Left lung (tissue), 4 donors: ENCODE measurements at regions not wholly inside any gene's neighbourhood (a gene's known extent, or its start where the extent isn't known, plus 50 kb on each side); places are given as distances from the start of the nearest gene placed in this dataset.

Experiments
- ATAC-seq: fragments of 200-7000 bp; cut with Tn5 transposase; one replicate; pipeline ENCODE4 v1.9.1; 2020; ENCODE audit warnings: moderate library complexity
- DNase-seq, 4 donors: peaks; one replicate each; pipeline ENCODE4 v3.0.0-alpha.2; 2013 to 2020
- H3K27ac ChIP-seq, 2 donors: fragments of 200-600 bp; sonication (generic) in 1 of 2; one replicate each; pipeline versions ENCODE4 v1.5.0 to v1.8.0; 2020 to 2021
- H3K27me3 ChIP-seq, 2 donors: fragments of 200-600 bp; sonication (generic) in 1 of 2; one replicate each; pipeline versions ENCODE4 v1.5.0 to v1.8.0; 2020 to 2021
- H3K36me3 ChIP-seq, 2 donors: fragments of 200-600 bp; sonication (generic) in 1 of 2; one replicate each; pipeline versions ENCODE4 v1.5.0 to v1.8.0; 2020 to 2021
- H3K4me1 ChIP-seq, 2 donors: fragments of 200-600 bp; one replicate each; pipeline ENCODE4 v1.8.0; 2021
- H3K4me3 ChIP-seq, 2 donors: fragments of 200-600 bp; sonication (generic) in 1 of 2; one replicate each; pipeline versions ENCODE4 v1.5.0 to v1.8.0; 2020 to 2021; ENCODE audit warnings: mild to moderate bottlenecking in 1 of 2
- H3K9me3 ChIP-seq, 2 donors: fragments of 200-600 bp; sonication (generic) in 1 of 2; one replicate each; pipeline versions ENCODE4 v1.5.0 to v1.8.0; 2020 to 2021
- intact Hi-C, 2 donors: fragments of 100-400 bp; cut with DNase I; formaldehyde crosslinking; loops; one replicate each; pipeline versions ENCODE4 v1.11.2 to v1.14.2; 2022
- TF ChIP-seq, protein P1 (sequence below), 2 donors: fragments of 200-600 bp; sonication (generic) in 1 of 2; IDR thresholded peaks; one replicate each; pipeline versions ENCODE4 v1.5.0 to v1.8.0; 2021; ENCODE audit warnings: antibody characterized with exemption in 2 of 2
- donor health status: DM: no; HTN: yes; CAD: no.
- donor health status: DM: no; HTN: no; CAD: no.

DNA sequence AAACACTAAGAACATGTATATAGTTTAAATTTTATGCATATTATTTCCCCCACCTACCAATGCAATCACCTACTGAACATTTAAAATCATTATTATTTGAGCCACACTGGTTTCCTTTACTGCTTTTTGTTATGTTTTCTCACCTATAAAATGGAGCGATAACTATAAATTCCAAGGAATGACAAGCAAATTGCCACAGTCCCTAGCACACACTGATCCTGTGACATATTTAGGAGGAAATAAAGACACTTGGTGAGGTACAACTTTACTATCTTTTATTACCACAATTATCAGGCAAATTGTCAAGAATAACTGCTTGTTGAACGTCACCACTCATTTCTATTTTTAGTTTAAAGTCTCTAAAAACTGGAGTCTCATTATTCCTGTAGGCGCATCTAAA is 1693.6 kb downstream of the EFNA5 start:
- ATAC-seq, result no peak
- no peak for DNase-seq
- H3K9me3 ChIP-seq, result peaks cover 0 to under 1% of the 10 kb centered on the region in 2 donors
- no peaks in the 10 kb centered on the region for H3K4me1 ChIP-seq
- H3K4me3 ChIP-seq, result no peak overlapping the region
- TF ChIP-seq, protein P1, sequence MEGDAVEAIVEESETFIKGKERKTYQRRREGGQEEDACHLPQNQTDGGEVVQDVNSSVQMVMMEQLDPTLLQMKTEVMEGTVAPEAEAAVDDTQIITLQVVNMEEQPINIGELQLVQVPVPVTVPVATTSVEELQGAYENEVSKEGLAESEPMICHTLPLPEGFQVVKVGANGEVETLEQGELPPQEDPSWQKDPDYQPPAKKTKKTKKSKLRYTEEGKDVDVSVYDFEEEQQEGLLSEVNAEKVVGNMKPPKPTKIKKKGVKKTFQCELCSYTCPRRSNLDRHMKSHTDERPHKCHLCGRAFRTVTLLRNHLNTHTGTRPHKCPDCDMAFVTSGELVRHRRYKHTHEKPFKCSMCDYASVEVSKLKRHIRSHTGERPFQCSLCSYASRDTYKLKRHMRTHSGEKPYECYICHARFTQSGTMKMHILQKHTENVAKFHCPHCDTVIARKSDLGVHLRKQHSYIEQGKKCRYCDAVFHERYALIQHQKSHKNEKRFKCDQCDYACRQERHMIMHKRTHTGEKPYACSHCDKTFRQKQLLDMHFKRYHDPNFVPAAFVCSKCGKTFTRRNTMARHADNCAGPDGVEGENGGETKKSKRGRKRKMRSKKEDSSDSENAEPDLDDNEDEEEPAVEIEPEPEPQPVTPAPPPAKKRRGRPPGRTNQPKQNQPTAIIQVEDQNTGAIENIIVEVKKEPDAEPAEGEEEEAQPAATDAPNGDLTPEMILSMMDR (IDR thresholded peaks at IDR 0.05), result no peak
- H3K27ac ChIP-seq, result no peak overlapping the region
- no peaks in the 10 kb centered on the region for H3K36me3 ChIP-seq
- no peaks in the 10 kb centered on the region for H3K27me3 ChIP-seq
- intact Hi-C loops, result no loop called here

DNA sequence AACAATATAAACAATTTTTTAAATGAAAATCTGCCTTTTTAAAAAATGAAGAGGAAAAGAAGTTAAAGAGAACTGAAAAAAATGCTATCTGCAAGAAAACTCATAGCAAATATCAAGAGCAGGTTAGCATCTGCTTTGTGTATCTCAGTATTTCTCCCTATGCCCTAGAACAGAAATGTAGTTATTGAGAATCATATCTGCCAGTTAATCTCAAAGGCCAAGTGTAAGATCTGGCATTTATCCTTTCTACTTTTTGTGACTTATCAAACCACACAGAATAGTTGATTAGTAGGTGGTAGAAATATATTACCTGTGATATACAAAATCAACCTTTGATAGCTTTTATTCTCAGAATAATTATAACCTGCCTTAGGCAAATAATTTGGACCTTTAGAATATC is 1699.8 kb downstream of the EFNA5 start:
- no peak overlapping the region for H3K4me3 ChIP-seq
- TF ChIP-seq, protein P1 (IDR thresholded peaks at IDR 0.05), result no peak
- ATAC-seq (no peak), DNase-seq (no peak)
- H3K9me3 ChIP-seq, result no peaks in the 10 kb centered on the region
- intact Hi-C loops, result no loop called here
- H3K36me3 ChIP-seq, result no peaks in the 10 kb centered on the region
- H3K27me3 ChIP-seq, result no peaks in the 10 kb centered on the region
- no peak overlapping the region for H3K27ac ChIP-seq
- no peaks in the 10 kb centered on the region for H3K4me1 ChIP-seq

DNA sequence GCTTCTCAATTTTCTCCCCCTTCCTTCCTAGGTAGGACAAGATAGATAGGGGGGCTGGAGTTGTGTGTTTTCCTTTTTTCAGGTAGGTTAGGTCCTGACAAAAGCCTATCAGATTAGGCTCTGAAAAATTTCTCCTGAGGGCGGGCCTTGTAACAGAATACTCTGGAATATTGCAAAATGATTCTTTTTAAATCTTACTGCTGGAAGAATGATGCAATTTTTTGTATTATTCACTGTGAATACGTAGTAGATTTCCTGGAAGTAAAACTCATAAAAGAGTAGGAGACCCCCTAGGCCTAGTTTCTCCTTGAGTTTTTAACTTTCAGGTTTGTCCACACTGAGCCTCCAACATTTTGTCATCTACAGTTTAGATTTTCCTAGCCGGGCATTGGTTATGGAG is 1701.8 kb downstream of the EFNA5 start:
- Histone ChIP-seq H3K4me1 (no peaks in the 10 kb centered on the region), H3K36me3 (no peaks in the 10 kb centered on the region), H3K4me3 (no peak overlapping the region), H3K9me3 (no peaks in the 10 kb centered on the region), H3K27ac (no peak overlapping the region), H3K27me3 (no peaks in the 10 kb centered on the region)
- TF ChIP-seq, protein P1 (IDR thresholded peaks at IDR 0.05), result no peak
- DNase-seq (no peak), ATAC-seq (no peak)
- intact Hi-C loops, result no loop called here

DNA sequence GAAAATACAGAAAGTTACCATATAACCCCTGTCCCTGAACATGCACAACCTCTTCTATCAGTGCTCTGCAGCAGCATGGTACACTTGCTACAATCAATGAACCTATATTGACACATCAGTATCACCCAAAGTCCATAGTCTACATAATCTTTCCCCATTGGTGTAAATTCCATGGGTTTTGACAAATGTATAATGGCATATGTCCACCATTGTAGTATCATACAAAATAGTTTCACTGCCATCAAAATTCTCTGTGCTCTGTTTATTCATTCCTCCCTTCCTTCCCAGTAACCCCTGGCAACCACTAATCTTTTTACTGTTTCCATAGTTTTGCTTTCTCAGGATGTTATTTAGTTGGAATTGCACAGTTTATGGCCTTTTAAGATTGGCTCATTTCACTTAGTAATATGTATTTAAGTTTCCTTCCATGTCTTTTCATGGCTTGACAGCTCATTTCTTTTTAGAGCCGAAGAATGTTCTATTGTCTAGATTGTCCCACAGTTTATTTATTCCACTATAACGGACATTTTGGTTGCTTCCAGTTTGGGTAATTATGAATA is 1707.0 kb downstream of the EFNA5 start:
- TF ChIP-seq, protein P1 (IDR thresholded peaks at IDR 0.05), result no peak
- H3K4me1 ChIP-seq, result no peaks in the 10 kb centered on the region
- DNase-seq, result no peak
- no peak for ATAC-seq
- H3K27ac ChIP-seq, result no peak overlapping the region
- no peaks in the 10 kb centered on the region for H3K27me3 ChIP-seq
- H3K9me3 ChIP-seq, result no peaks in the 10 kb centered on the region
- no peak overlapping the region for H3K4me3 ChIP-seq
- no peaks in the 10 kb centered on the region for H3K36me3 ChIP-seq
- intact Hi-C loops, result no loop called here

DNA sequence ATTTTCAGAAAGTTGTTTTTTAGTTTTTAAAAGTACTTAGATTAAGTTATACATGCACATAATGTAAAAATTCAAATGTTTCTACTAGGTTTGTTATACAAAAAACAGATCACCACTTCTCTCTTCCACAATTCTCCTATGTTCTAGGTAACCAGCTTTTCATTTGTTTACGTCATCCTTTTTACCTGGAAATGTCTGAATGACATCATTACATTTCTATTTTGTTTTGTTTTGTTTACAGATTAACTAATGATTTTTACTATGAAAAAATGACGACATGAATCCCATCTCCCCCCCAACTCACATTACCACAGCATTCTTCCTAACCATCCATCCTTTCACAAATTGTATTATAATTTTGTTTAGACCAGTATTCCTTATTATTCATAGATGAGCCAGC is 1709.2 kb downstream of the EFNA5 start:
- no peak for ATAC-seq
- Histone ChIP-seq H3K4me3 (no peak overlapping the region), H3K27ac (no peak overlapping the region), H3K9me3 (no peaks in the 10 kb centered on the region), H3K36me3 (no peaks in the 10 kb centered on the region), H3K4me1 (no peaks in the 10 kb centered on the region), H3K27me3 (no peaks in the 10 kb centered on the region)
- TF ChIP-seq, protein P1 (IDR thresholded peaks at IDR 0.05), result no peak
- no peak for DNase-seq
- intact Hi-C loops, result no loop called here
